H1 (cell line): ENCODE measurements at regions not wholly inside any gene's neighbourhood (a gene's known extent, or its start where the extent isn't known, plus 50 kb on each side); places are given as distances from the start of the nearest gene placed in this dataset.

Source experiments
- CTCF ChIA-PET: fragments of 300-600 bp; sonication (Branson Sonifier 250); formaldehyde crosslinking; loops from one replicate; lab custom pipeline; 2021; ENCODE audit not compliant: partially characterized antibody; lab: Charles Lee
- POLR2A ChIA-PET: fragments of 300-600 bp; sonication (Branson Sonifier 250); formaldehyde crosslinking; loops from one replicate; lab custom pipeline; 2021; ENCODE audit warnings: inconsistent platforms; ENCODE audit not compliant: partially characterized antibody; lab: Charles Lee
- DNase-seq, 2 experiments: peaks; one replicate each; pipeline versions ENCODE4 v3.0.0 to v3.0.0-alpha.2; 2010 to 2022; ENCODE audit warnings: low spot score in 2 of 2, low read depth in 1 of 2, mixed read lengths in 1 of 2
- FAIRE-seq: peaks from 2 replicates; lab custom pipeline; 2011; peaks lifted over from hg19 to GRCh38; lab: Jason Lieb, UNC
- H2AFZ ChIP-seq: 2 replicates; pipeline ENCODE4 v1.8.1; 2012; ENCODE audit warnings: low read length, inconsistent platforms
- H2AK5ac ChIP-seq: 2 replicates; pipeline ENCODE4 v1.6.1; 2013; ENCODE audit warnings: low read depth, low read length
- H2BK120ac ChIP-seq: replicated peaks from 2 replicates; pipeline ENCODE3; 2013; ENCODE audit warnings: low read depth, low read length, inconsistent platforms
- H2BK12ac ChIP-seq: 2 replicates; pipeline ENCODE4 v1.6.1; 2013; ENCODE audit warnings: low read depth, low read length
- H2BK15ac ChIP-seq: 2 replicates; pipeline ENCODE4 v1.6.1; 2013; ENCODE audit warnings: low read length
- H2BK20ac ChIP-seq: 2 replicates; pipeline ENCODE4 v1.6.1; 2013; ENCODE audit warnings: low read length
- H2BK5ac ChIP-seq: 2 replicates; pipeline ENCODE4 v1.6.1; 2013; ENCODE audit warnings: low read depth, low read length
- H3K14ac ChIP-seq: 2 replicates; pipeline ENCODE4 v1.6.1; 2013; ENCODE audit warnings: inconsistent platforms; ENCODE audit not compliant: insufficient read length
- H3K18ac ChIP-seq: 2 replicates; pipeline ENCODE4 v1.6.1; 2013; ENCODE audit warnings: low read length; ENCODE audit errors: extremely low read depth
- H3K23ac ChIP-seq: 2 replicates; pipeline ENCODE4 v1.6.1; 2013; ENCODE audit warnings: inconsistent platforms; ENCODE audit not compliant: insufficient read length
- H3K23me2 ChIP-seq: 2 replicates; pipeline ENCODE4 v1.6.1; 2013; ENCODE audit warnings: low read depth, low read length
- H3K27ac ChIP-seq: 2 replicates; pipeline ENCODE4 v1.6.1; 2011; ENCODE audit warnings: low read depth, low read length, inconsistent platforms
- H3K27me3 ChIP-seq, 4 experiments: replicated peaks in 1 of 4; 1 replicate in 1 of 4; 2 replicates in 3 of 4; pipeline versions ENCODE4 v1.6.1 to v1.8.1; 2011 to 2013; ENCODE audit warnings: low read length in 3 of 4, mild to moderate bottlenecking in 3 of 4, inconsistent platforms in 2 of 4, mixed read lengths in 2 of 4, moderate library complexity in 1 of 4; ENCODE audit not compliant: control insufficient read depth in 3 of 4, insufficient read depth in 3 of 4; ENCODE audit errors: extremely low read depth in 1 of 4
- H3K36me3 ChIP-seq, 4 experiments: 2 replicates each; pipeline versions ENCODE4 v1.6.1 to v1.8.1; 2011 to 2013; ENCODE audit warnings: mild to moderate bottlenecking in 4 of 4, low read length in 3 of 4, moderate library complexity in 2 of 4, control low read depth in 1 of 4, inconsistent platforms in 1 of 4; ENCODE audit not compliant: insufficient read depth in 4 of 4, control insufficient read depth in 2 of 4
- H3K4ac ChIP-seq: replicated peaks from 2 replicates; pipeline ENCODE3; 2013; ENCODE audit warnings: low read length, low read depth, mixed read lengths, inconsistent platforms; ENCODE audit not compliant: insufficient read length
- H3K4me1 ChIP-seq, 4 experiments: replicated peaks in 1 of 4; 1 replicate in 1 of 4; 2 replicates in 3 of 4; pipeline versions ENCODE4 v1.6.1 to v1.8.1; 2011 to 2013; ENCODE audit warnings: low read length in 3 of 4, inconsistent platforms in 2 of 4, mixed read lengths in 1 of 4; ENCODE audit not compliant: insufficient read depth in 4 of 4, control insufficient read depth in 3 of 4
- H3K4me2 ChIP-seq, 2 experiments: 2 replicates each; pipeline versions ENCODE4 v1.6.1 to v1.8.1; 2011 to 2013; ENCODE audit warnings: low read depth in 2 of 2, low read length in 2 of 2, control low read depth in 1 of 2, inconsistent platforms in 1 of 2, mild to moderate bottlenecking in 1 of 2; ENCODE audit not compliant: insufficient read depth in 1 of 2
- H3K4me3 ChIP-seq, 4 experiments: fragments of 200-600, 300-600 bp in 1 of 4; sonication (generic), shearing (Covaris generic), sonication (Bioruptor Twin) in 1 of 4; 2 replicates each; pipeline versions ENCODE4 v1.5.1 to v1.8.1; 2011 to 2016; ENCODE audit warnings: low read length in 4 of 4, low read depth in 3 of 4, control low read depth in 2 of 4, inconsistent platforms in 2 of 4, mild to moderate bottlenecking in 2 of 4, mixed read lengths in 1 of 4, moderate library complexity in 1 of 4; ENCODE audit not compliant: insufficient read depth in 2 of 4; ENCODE audit errors: extremely low read depth in 1 of 4
- H3K56ac ChIP-seq: replicated peaks from 2 replicates; pipeline ENCODE3; 2013; ENCODE audit warnings: low read depth, mild to moderate bottlenecking, mixed read lengths, low read length, inconsistent platforms; ENCODE audit not compliant: insufficient read length
- H3K79me1 ChIP-seq: 2 replicates; pipeline ENCODE4 v1.6.1; 2013; ENCODE audit warnings: low read depth, low read length, control low read depth
- H3K79me2 ChIP-seq, 2 experiments: 2 replicates each; pipeline versions ENCODE4 v1.6.1 to v1.8.1; 2012 to 2013; ENCODE audit warnings: low read length in 2 of 2, mild to moderate bottlenecking in 2 of 2, inconsistent platforms in 1 of 2; ENCODE audit not compliant: insufficient read depth in 2 of 2, control insufficient read depth in 1 of 2
- H3K9ac ChIP-seq, 4 experiments: replicated peaks in 1 of 4; 1 replicate in 1 of 4; 2 replicates in 3 of 4; pipeline versions ENCODE4 v1.6.1 to v1.8.1; 2011 to 2013; ENCODE audit warnings: low read depth in 3 of 4, low read length in 3 of 4, control low read depth in 2 of 4, mild to moderate bottlenecking in 2 of 4, moderate library complexity in 2 of 4, inconsistent platforms in 1 of 4; ENCODE audit errors: extremely low read depth in 1 of 4
- H3K9me3 ChIP-seq, 2 experiments: 2 replicates each; pipeline versions ENCODE4 v1.6.1 to v1.8.1; 2012 to 2013; ENCODE audit warnings: mild to moderate bottlenecking in 2 of 2, moderate library complexity in 2 of 2, control low read depth in 1 of 2, inconsistent platforms in 1 of 2, low read depth in 1 of 2, low read length in 1 of 2, mixed read lengths in 1 of 2; ENCODE audit not compliant: insufficient read depth in 2 of 2
- H4K20me1 ChIP-seq, 2 experiments: replicated peaks in 1 of 2; 2 replicates each; pipeline versions ENCODE3 to v1.8.1; 2011 to 2013; ENCODE audit warnings: inconsistent platforms in 2 of 2, low read length in 2 of 2, mild to moderate bottlenecking in 1 of 2; ENCODE audit not compliant: insufficient read depth in 2 of 2, control insufficient read depth in 1 of 2
- H4K5ac ChIP-seq: 2 replicates; pipeline ENCODE4 v1.6.1; 2013; ENCODE audit warnings: low read length, low read depth, mixed read lengths, inconsistent platforms; ENCODE audit not compliant: insufficient read length
- H4K8ac ChIP-seq: 2 replicates; pipeline ENCODE4 v1.8.0; 2013; ENCODE audit warnings: mild to moderate bottlenecking, moderate library complexity, low read length, inconsistent platforms; ENCODE audit not compliant: insufficient read depth; ENCODE audit errors: extremely low read depth
- H4K91ac ChIP-seq: replicated peaks from 2 replicates; pipeline ENCODE3; 2013; ENCODE audit warnings: low read length, mixed read lengths, inconsistent platforms; ENCODE audit not compliant: insufficient read length
- EZH2 ChIP-seq: fragments of 200-600 bp; sonication (generic); IDR thresholded peaks from 2 replicates; pipeline ENCODE4 v1.7.1; 2012; ENCODE audit warnings: low read depth, mild to moderate bottlenecking, moderate library complexity, low read length, inconsistent platforms; ENCODE audit not compliant: severe bottlenecking
- POLR2A ChIP-seq, 2 experiments: IDR thresholded peaks; 1 replicate in 1 of 2; 2 replicates in 1 of 2; pipeline ENCODE4 v1.6.1; 2011; ENCODE audit warnings: low read depth in 2 of 2, low read length in 2 of 2, mild to moderate bottlenecking in 2 of 2; ENCODE audit errors: control extremely low read depth in 1 of 2
- POLR2AphosphoS5 ChIP-seq: IDR thresholded peaks from 2 replicates; pipeline ENCODE4 v1.6.1; 2011; ENCODE audit warnings: low read depth, low read length
- SIN3A ChIP-seq, 2 experiments: IDR thresholded peaks in 1 of 2; conservative IDR thresholded peaks in 1 of 2; 2 replicates each; pipeline ENCODE4 v1.6.1; 2011 to 2012; ENCODE audit warnings: low read length in 2 of 2, improper control_type of control experiment in 1 of 2, low read depth in 1 of 2, mild to moderate bottlenecking in 1 of 2
- SIRT6 ChIP-seq: IDR thresholded peaks from one replicate; pipeline ENCODE4 v1.7.1; 2012; ENCODE audit warnings: low read length, inconsistent platforms
- TAF1 ChIP-seq: IDR thresholded peaks from 2 replicates; pipeline ENCODE4 v1.6.1; 2011; ENCODE audit warnings: mild to moderate bottlenecking, low read depth, low read length
- TEAD4 ChIP-seq: IDR thresholded peaks from 2 replicates; pipeline ENCODE4 v1.6.1; 2012; ENCODE audit warnings: low read depth, low read length, inconsistent platforms, mixed read lengths
- WGBS, 2 experiments: shearing (Covaris generic) in 1 of 2; methylation state at CpG; one replicate each; pipeline versions ENCODE4 v1.1.6 to v1.1.7; 2013 to 2015; ENCODE audit warnings: low lambda C conversion rate in 2 of 2, mixed read lengths in 2 of 2, inconsistent platforms in 1 of 2, low coverage in 1 of 2, missing lambda C conversion rate in 1 of 2; ENCODE audit not compliant: insufficient replicate concordance in 2 of 2, insufficient coverage in 1 of 2, insufficient read length in 1 of 2; ENCODE audit errors: extremely low coverage in 1 of 2, missing lambda C conversion rate in 1 of 2; 5-methylcytosine and 5-hydroxymethylcytosine counted together

- Histone ChIP-seq H3K4me1 (no peaks in the 10 kb centered on the region), H2AFZ (no peak overlapping the region), H3K4ac (no peak overlapping the region), H3K79me1 (no peaks in the 10 kb centered on the region), H3K23ac (no peak overlapping the region), H3K4me2 (no peak overlapping the region), H3K56ac (no peak overlapping the region), H4K5ac (no peak overlapping the region), H3K9me3 (no peaks in the 10 kb centered on the region), H3K9ac (no peak overlapping the region), H2BK5ac (no peak overlapping the region), H2BK15ac (no peak overlapping the region), H3K4me3 (no peak overlapping the region), H3K14ac (no peak overlapping the region), H2BK120ac (no peak overlapping the region), H3K79me2 (no peaks in the 10 kb centered on the region), H2BK20ac (no peak overlapping the region), H3K18ac (no peak overlapping the region), H2AK5ac (no peak overlapping the region), H3K36me3 (no peaks in the 10 kb centered on the region), H4K8ac (no peak overlapping the region), H3K27me3 (no peaks in the 10 kb centered on the region), H3K23me2 (no peaks in the 10 kb centered on the region), H4K20me1 (no peaks in the 10 kb centered on the region), H3K27ac (no peak overlapping the region), H4K91ac (no peak overlapping the region), H2BK12ac (no peak overlapping the region)
- ChIA-PET POLR2A (no interaction called here), CTCF (interaction anchor here (0.9 kb wide), 1 partner anchor 9 kb away, joined by 3 read pairs; no protein-coding TSS in a partner anchor)
- 91% methylated on average over 2 of the region's 2 CpGs; no CpG with 5 or more reads in 1 of the 2 experiments for WGBS, 2 experiments
- FAIRE-seq (no peak), DNase-seq (no peak)
- TF ChIP-seq POLR2A (IDR thresholded peaks at IDR 0.05; ENCODE audit: control extremely low read depth in 1 of 2, low read depth in 2 of 2, low read length in 2 of 2), result no peak
- no peak for TF ChIP-seq TAF1
- no peak for TF ChIP-seq SIN3A (conservative IDR thresholded peaks at IDR 0.05 in 1 of 2, IDR thresholded peaks at IDR 0.05 in 1 of 2; ENCODE audit: low read depth in 1 of 2, low read length in 2 of 2)
- no peak for TF ChIP-seq EZH2
- no peak for TF ChIP-seq TEAD4
- TF ChIP-seq SIRT6, result no peak
- TF ChIP-seq POLR2AphosphoS5, result no peak
Observed at GRCh38 chr13:87894059-87894458, 222.9 kb downstream of the SLITRK5 start.
